Mesendoderm (in vitro differentiated cells): ENCODE measurements at regions not wholly inside any gene's neighbourhood (a gene's known extent, or its start where the extent isn't known, plus 50 kb on each side); places are given as distances from the start of the nearest gene placed in this dataset.
A peak's percentile ranks its signal among the peaks of the same experiment; 100 is the strongest.

Experiments used
- DNase-seq: peaks from one replicate; pipeline ENCODE4 v3.0.0; 2013
- H2AK5ac ChIP-seq: 2 replicates; pipeline ENCODE4 v1.6.1; 2013; ENCODE audit warnings: low read length, inconsistent platforms
- H2BK120ac ChIP-seq: 2 replicates; pipeline ENCODE4 v1.6.1; 2013; ENCODE audit warnings: low read depth, mild to moderate bottlenecking, low read length, moderate library complexity, mixed read lengths
- H2BK15ac ChIP-seq: replicated peaks from 2 replicates; pipeline ENCODE4 v1.6.1; 2013; ENCODE audit warnings: low read depth, mild to moderate bottlenecking, moderate library complexity
- H2BK5ac ChIP-seq: 2 replicates; pipeline ENCODE4 v1.6.1; 2013; ENCODE audit warnings: low read length, inconsistent platforms
- H3K18ac ChIP-seq: 2 replicates; pipeline ENCODE4 v1.6.1; 2013; ENCODE audit warnings: mild to moderate bottlenecking, low read length, mixed read lengths
- H3K23ac ChIP-seq: one replicate; pipeline ENCODE4 v1.6.1; 2013; ENCODE audit warnings: low read length
- H3K27ac ChIP-seq: 2 replicates; pipeline ENCODE4 v1.5.1; 2013; ENCODE audit warnings: low read depth, mild to moderate bottlenecking, inconsistent platforms, low read length, moderate library complexity
- H3K27me3 ChIP-seq: 2 replicates; pipeline ENCODE4 v1.6.1; 2013; ENCODE audit warnings: low read length, control low read depth, mild to moderate bottlenecking, inconsistent platforms; ENCODE audit not compliant: insufficient read depth, poor library complexity
- H3K36me3 ChIP-seq: 2 replicates; pipeline ENCODE4 v1.6.1; 2013; ENCODE audit warnings: low read length, inconsistent platforms; ENCODE audit not compliant: control insufficient read depth, insufficient read depth
- H3K4ac ChIP-seq: one replicate; pipeline ENCODE4 v1.6.1; 2013; ENCODE audit warnings: low read depth, mild to moderate bottlenecking, low read length, moderate library complexity
- H3K4me1 ChIP-seq: 2 replicates; pipeline ENCODE4 v1.6.1; 2013; ENCODE audit warnings: low read depth, low read length, inconsistent platforms; ENCODE audit not compliant: control insufficient read depth
- H3K4me2 ChIP-seq: 2 replicates; pipeline ENCODE4 v1.6.1; 2013; ENCODE audit warnings: low read length
- H3K4me3 ChIP-seq: 2 replicates; pipeline ENCODE4 v1.5.1; 2013; ENCODE audit warnings: mild to moderate bottlenecking, low read length
- H3K56ac ChIP-seq: one replicate; pipeline ENCODE4 v1.6.1; 2013; ENCODE audit warnings: low read length
- H3K79me1 ChIP-seq: 2 replicates; pipeline ENCODE4 v1.6.1; 2013; ENCODE audit warnings: low read length, inconsistent platforms
- H3K79me2 ChIP-seq: 2 replicates; pipeline ENCODE4 v1.6.1; 2013; ENCODE audit warnings: mild to moderate bottlenecking, low read length; ENCODE audit not compliant: control insufficient read depth, insufficient read depth
- H3K9ac ChIP-seq: 2 replicates; pipeline ENCODE4 v1.6.1; 2013; ENCODE audit warnings: low read length, inconsistent platforms
- H4K5ac ChIP-seq: one replicate; pipeline ENCODE4 v1.6.1; 2013; ENCODE audit warnings: low read length
- H4K8ac ChIP-seq: one replicate; pipeline ENCODE4 v1.6.1; 2013; ENCODE audit warnings: low read depth, mild to moderate bottlenecking, control low read depth, low read length, moderate library complexity
- WGBS: extraction: QIAGEN DNeasy Blood & Tissue Kit; methylation state at CpG from one replicate; pipeline ENCODE4 v1.1.7; 2013; ENCODE audit warnings: low lambda C conversion rate, missing lambda C conversion rate; ENCODE audit not compliant: insufficient coverage; ENCODE audit errors: extremely low coverage; 5-methylcytosine and 5-hydroxymethylcytosine counted together

- DNase-seq, result no peak
- no peak overlapping the region for H3K18ac ChIP-seq
- no peak overlapping the region for H2BK15ac ChIP-seq
- H3K4ac ChIP-seq, result no peak overlapping the region
- H4K8ac ChIP-seq, result no peak overlapping the region
- H3K27ac ChIP-seq, result no peak overlapping the region
- H2BK5ac ChIP-seq, result no peak overlapping the region
- no peak overlapping the region for H4K5ac ChIP-seq
- peaks cover 12% of the 10 kb centered on the region for H3K79me1 ChIP-seq
- no peak overlapping the region for H3K23ac ChIP-seq
- no CpG with 5 or more reads among the region's 2 CpGs for WGBS
- no peak overlapping the region for H3K56ac ChIP-seq
- no peaks in the 10 kb centered on the region for H3K4me1 ChIP-seq
- no peaks in the 10 kb centered on the region for H3K36me3 ChIP-seq
- no peaks in the 10 kb centered on the region for H3K27me3 ChIP-seq
- no peak overlapping the region for H3K4me2 ChIP-seq
- H3K9ac ChIP-seq, result no peak overlapping the region
- no peak overlapping the region for H3K4me3 ChIP-seq
- H2BK120ac ChIP-seq, result no peak overlapping the region
- H3K79me2 ChIP-seq, result peaks cover 33% of the 10 kb centered on the region
- no peak overlapping the region for H2AK5ac ChIP-seq
Measured at GRCh38 chr14:71348394-71348793, 441.1 kb downstream of the PCNX1 start.

GRCh38 chr14:71348817-71349216, 441.6 kb downstream of the PCNX1 start:
- H4K8ac ChIP-seq, result no peak overlapping the region
- WGBS, result no CpG with 5 or more reads among the region's 4 CpGs
- H3K4ac ChIP-seq, result no peak overlapping the region
- H2BK120ac ChIP-seq, result no peak overlapping the region
- DNase-seq, result no peak
- no peak overlapping the region for H3K4me2 ChIP-seq
- no peak overlapping the region for H4K5ac ChIP-seq
- H3K4me3 ChIP-seq, result no peak overlapping the region
- no peaks in the 10 kb centered on the region for H3K4me1 ChIP-seq
- H3K79me2 ChIP-seq, result peaks cover 30% of the 10 kb centered on the region
- H2AK5ac ChIP-seq, result no peak overlapping the region
- no peak overlapping the region for H3K27ac ChIP-seq
- no peak overlapping the region for H3K56ac ChIP-seq
- H2BK5ac ChIP-seq, result no peak overlapping the region
- no peak overlapping the region for H2BK15ac ChIP-seq
- no peaks in the 10 kb centered on the region for H3K27me3 ChIP-seq
- no peaks in the 10 kb centered on the region for H3K36me3 ChIP-seq
- H3K9ac ChIP-seq, result no peak overlapping the region
- H3K79me1 ChIP-seq, result peaks cover 12% of the 10 kb centered on the region
- no peak overlapping the region for H3K23ac ChIP-seq
- no peak overlapping the region for H3K18ac ChIP-seq

DNA sequence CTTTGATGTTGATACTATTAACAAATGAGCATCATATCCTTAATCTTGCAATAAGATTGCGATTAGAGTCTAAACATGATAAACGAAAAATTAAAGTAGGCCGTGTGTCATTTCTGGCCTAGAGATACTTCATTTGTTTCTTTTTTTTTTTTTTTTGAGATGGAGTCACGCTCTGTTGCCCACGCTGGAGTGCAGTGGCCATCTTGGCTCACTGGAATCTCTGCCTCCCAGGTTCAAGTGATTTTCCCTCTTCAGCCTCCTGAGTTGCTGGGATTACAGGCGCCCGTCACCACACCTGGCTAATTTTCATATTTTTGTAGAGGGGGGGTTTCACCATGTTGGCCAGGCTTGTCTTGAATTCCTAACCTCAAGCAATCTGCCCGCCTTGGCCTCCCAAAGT, 446.9 kb downstream of the PCNX1 start:
- Histone ChIP-seq H3K9ac (no peak overlapping the region), H3K4me3 (no peak overlapping the region), H3K4me1 (peaks cover 3% of the 10 kb centered on the region), H3K23ac (no peak overlapping the region), H3K27ac (no peak overlapping the region), H3K79me2 (peaks cover 23% of the 10 kb centered on the region), H3K4ac (no peak overlapping the region), H3K56ac (no peak overlapping the region), H4K8ac (no peak overlapping the region), H2BK15ac (no peak overlapping the region), H3K79me1 (peaks cover 14% of the 10 kb centered on the region), H2BK5ac (no peak overlapping the region), H3K18ac (no peak overlapping the region), H3K36me3 (no peaks in the 10 kb centered on the region), H3K4me2 (no peak overlapping the region), H4K5ac (no peak overlapping the region), H3K27me3 (no peaks in the 10 kb centered on the region), H2BK120ac (no peak overlapping the region), H2AK5ac (no peak overlapping the region)
- no CpG with 5 or more reads among the region's 8 CpGs for WGBS
- DNase-seq, result no peak

DNA sequence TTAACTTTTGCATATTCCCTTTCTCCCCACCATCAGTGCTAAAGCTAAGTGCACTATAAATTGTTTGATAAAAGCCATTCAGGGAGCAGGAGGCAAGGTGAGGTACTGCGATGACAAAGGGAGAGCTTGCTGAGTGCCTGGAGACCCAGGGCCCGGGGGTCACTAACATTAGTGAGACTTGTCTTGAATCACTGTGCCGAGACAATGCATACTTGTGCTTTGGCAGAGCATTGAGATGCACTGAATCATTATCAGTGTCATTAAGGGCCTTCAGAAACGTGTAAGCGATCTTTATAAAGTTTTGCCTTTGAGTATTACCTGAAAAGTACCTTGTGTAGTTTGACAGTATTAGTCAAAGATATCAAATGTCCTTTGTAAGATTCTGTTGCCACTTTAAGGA, 447.5 kb downstream of the PCNX1 start:
- WGBS, result no CpG with 5 or more reads among the region's 5 CpGs

DNA sequence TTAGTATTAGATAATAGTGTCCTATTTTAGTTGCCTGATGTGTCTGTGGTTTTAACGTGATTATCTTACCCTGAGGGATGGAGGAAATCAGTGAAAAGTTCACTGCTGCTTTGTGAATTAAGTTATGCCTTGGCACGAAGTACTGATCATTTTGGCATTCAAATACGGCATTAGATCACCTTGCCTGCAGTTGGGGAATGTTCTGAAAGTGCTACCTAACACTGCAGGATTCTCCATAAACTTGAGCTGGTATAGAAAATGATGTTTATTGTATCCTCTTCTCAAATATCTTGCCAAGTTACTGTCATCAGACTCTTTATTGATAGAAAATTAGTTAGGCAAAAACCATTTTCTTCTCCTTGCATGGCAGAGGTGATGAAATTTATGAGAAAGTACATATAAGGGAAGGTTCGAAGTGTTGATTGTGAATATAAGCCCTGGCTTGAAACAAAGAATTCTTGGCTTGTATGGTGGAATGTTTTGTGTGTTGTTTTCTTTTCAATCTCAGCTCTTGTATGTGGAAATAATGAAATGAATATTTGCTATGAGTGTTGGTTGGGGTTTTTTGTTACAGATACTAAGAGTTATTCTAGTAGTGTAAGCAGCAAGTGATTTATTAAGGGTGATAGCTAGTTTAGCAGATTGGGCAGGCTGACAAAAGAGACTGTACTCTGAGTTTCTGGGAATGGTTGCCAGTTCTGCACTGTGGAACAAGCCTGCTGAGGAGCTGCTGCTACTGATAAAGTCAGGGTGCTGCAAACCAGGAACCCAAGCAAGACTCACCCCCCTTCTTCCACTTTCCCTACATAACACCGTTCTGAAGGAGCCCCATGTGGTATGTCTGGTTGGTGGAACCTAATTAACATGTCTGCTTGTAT, 448.3 kb downstream of the PCNX1 start:
- no peak overlapping the region for H3K9ac ChIP-seq
- peak overlapping the region; percentile 28 for H4K8ac ChIP-seq
- no peak overlapping the region for H2BK15ac ChIP-seq
- no peaks in the 10 kb centered on the region for H3K27me3 ChIP-seq
- H3K4me3 ChIP-seq, result no peak overlapping the region
- WGBS, result 100% methylated on average over 1 of the region's 5 CpGs
- DNase-seq, result no peak
- peaks cover 19% of the 10 kb centered on the region for H3K79me2 ChIP-seq
- no peaks in the 10 kb centered on the region for H3K36me3 ChIP-seq
- peaks cover 3% of the 10 kb centered on the region for H3K4me1 ChIP-seq
- no peak overlapping the region for H2AK5ac ChIP-seq
- no peak overlapping the region for H3K27ac ChIP-seq
- H2BK120ac ChIP-seq, result no peak overlapping the region
- H3K4me2 ChIP-seq, result no peak overlapping the region
- H3K4ac ChIP-seq, result no peak overlapping the region
- H4K5ac ChIP-seq, result no peak overlapping the region
- H3K56ac ChIP-seq, result no peak overlapping the region
- H3K23ac ChIP-seq, result no peak overlapping the region
- H2BK5ac ChIP-seq, result no peak overlapping the region
- peaks cover 12% of the 10 kb centered on the region for H3K79me1 ChIP-seq
- peak overlapping the region; percentile 10 for H3K18ac ChIP-seq

More for the DNA sequence above, 447.5 kb downstream of the PCNX1 start:
- Histone ChIP-seq H4K8ac (no peak overlapping the region), H3K79me2 (peaks cover 21% of the 10 kb centered on the region), H3K23ac (no peak overlapping the region), H3K27ac (no peak overlapping the region), H3K79me1 (peaks cover 12% of the 10 kb centered on the region), H3K9ac (no peak overlapping the region), H3K36me3 (no peaks in the 10 kb centered on the region), H3K4me1 (peaks cover 3% of the 10 kb centered on the region), H2BK120ac (no peak overlapping the region), H2AK5ac (no peak overlapping the region), H4K5ac (no peak overlapping the region), H3K4ac (no peak overlapping the region), H3K4me2 (no peak overlapping the region), H3K27me3 (no peaks in the 10 kb centered on the region), H3K4me3 (no peak overlapping the region), H2BK5ac (no peak overlapping the region), H2BK15ac (no peak overlapping the region), H3K18ac (no peak overlapping the region), H3K56ac (no peak overlapping the region)
- peak; percentile 81 for DNase-seq
